A673 (cell line): ENCODE measurements at regions not wholly inside any gene's neighbourhood (a gene's known extent, or its start where the extent isn't known, plus 50 kb on each side); places are given as distances from the start of the nearest gene placed in this dataset.

Source experiments
- CTCF ChIP-seq: fragments of 300-800, 200-600 bp; sonication (generic); conservative IDR thresholded peaks from 2 replicates; pipeline ENCODE4 v1.5.1; 2017; ENCODE audit warnings: low read depth, mild to moderate bottlenecking, antibody characterized with exemption, low read length, moderate library complexity, mixed read lengths
- EZH2 ChIP-seq: fragments of 200-600 bp; sonication (generic); IDR thresholded peaks from 2 replicates; pipeline ENCODE4 v1.6.1; 2017; ENCODE audit warnings: borderline replicate concordance, low read depth, mild to moderate bottlenecking, mixed read lengths, antibody characterized with exemption, low read length; ENCODE audit not compliant: poor library complexity, severe bottlenecking

- TF ChIP-seq CTCF: no peak
- TF ChIP-seq EZH2: no peak
Observed at GRCh38 chrX:109880629-109881028, 122.3 kb upstream of the TMEM164 start.
